OCI-LY7 (cell line): ENCODE measurements at regions not wholly inside any gene's neighbourhood (a gene's known extent, or its start where the extent isn't known, plus 50 kb on each side); places are given as distances from the start of the nearest gene placed in this dataset.

Experiments
- CTCF ChIP-seq: fragments of 200-600 bp; sonication (generic); conservative IDR thresholded peaks from 2 replicates; pipeline ENCODE4 v1.5.1; 2014; ENCODE audit warnings: mild to moderate bottlenecking, antibody characterized with exemption, low read length, moderate library complexity, mixed read lengths
- EZH2phosphoT487 ChIP-seq: fragments of 200-600 bp; sonication (generic); IDR thresholded peaks from 2 replicates; pipeline ENCODE4 v1.6.1; 2018; ENCODE audit warnings: low read depth, borderline replicate concordance, mild to moderate bottlenecking, mixed run types, antibody characterized with exemption, low read length, moderate library complexity, mixed read lengths

- TF ChIP-seq CTCF: no peak
- no peak for TF ChIP-seq EZH2phosphoT487
These were observed 211.3 kb upstream of the HDAC4 start for GRCh38 chr2:239612133-239612532.
